ENCODE measurements at regions not wholly inside any gene's neighbourhood (a gene's known extent, or its start where the extent isn't known, plus 50 kb on each side); places are given as distances from the start of the nearest gene placed in this dataset.

DNA sequence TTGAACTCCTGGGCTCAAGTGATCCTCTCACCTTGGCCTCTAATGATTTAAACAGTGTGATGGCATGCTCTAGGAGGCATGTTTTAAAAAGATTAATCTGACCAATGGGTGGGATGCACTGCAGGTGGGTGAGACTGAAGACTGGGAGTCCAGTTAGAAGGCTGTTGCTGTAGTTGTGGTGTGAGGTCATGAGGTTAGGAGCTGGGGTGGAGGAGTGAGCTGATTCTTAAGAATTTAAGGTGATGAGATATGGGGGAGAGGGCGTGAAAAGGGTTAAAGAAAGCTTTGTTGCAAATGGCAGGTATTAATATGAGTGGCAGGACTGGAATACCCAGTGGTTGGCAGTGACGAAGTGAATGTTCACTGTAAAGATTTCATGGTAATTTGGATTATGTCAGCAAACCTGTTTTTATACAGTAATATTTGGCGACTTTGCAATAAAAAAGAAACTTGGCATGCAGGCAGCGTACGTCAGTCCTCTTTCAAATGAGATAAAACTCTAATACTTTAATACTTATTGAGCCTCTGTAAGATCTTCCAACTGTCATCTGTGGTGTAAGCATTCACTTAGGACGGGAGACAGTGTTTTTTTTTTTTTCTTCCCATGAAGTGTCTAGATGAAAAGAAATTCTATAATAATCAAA is 72.8 kb upstream of the MTPN start:
- BruUV-seq (replicated peaks), result no TSS peak
- DNase-seq (ENCODE audit: low read depth, low spot score) (no peak), FAIRE-seq (no peak)
- dilution Hi-C loops (cut with MboI; ENCODE audit: extremely low pct_ligation_motif_present, low sequenced_read_pairs), result no loop called here
- H2AFZ ChIP-seq (ENCODE audit: low read depth, low read length), result no peak overlapping the region
- no peak overlapping the region for H3K4me3 ChIP-seq (replicated peaks in 1 of 3; ENCODE audit: insufficient read depth in 1 of 3, low read depth in 1 of 3, low read length in 3 of 3)
- TF ChIP-seq EZH2 (IDR thresholded peaks at IDR 0.05; ENCODE audit: borderline replicate concordance, low read depth, low read length, severe bottlenecking) (no peak), POLR2A (IDR thresholded peaks at IDR 0.05; ENCODE audit: low read depth, low read length) (no peak), JUN (IDR thresholded peaks at IDR 0.05; ENCODE audit: borderline replicate concordance, insufficient read depth, insufficient read length, low read depth) (no peak), FOS (IDR thresholded peaks at IDR 0.05; ENCODE audit: borderline replicate concordance, insufficient read depth, low read length) (no peak), CTCF (IDR thresholded peaks at IDR 0.05; ENCODE audit: extremely low read depth in 1 of 2, insufficient read depth in 1 of 2, low read depth in 1 of 2, low read length in 2 of 2) (no peak), POLR2AphosphoS5 (IDR thresholded peaks at IDR 0.05; ENCODE audit: insufficient read depth, low read depth, low read length) (no peak), GATA2 (IDR thresholded peaks at IDR 0.05; ENCODE audit: insufficient read depth, insufficient read length, low read depth, low read length) (no peak), MYC (IDR thresholded peaks at IDR 0.05; ENCODE audit: low read depth, low read length) (no peak), MAX (IDR thresholded peaks at IDR 0.05; ENCODE audit: insufficient read depth, insufficient read length) (no peak)
- H3K4me2 ChIP-seq (ENCODE audit: insufficient read depth, low read length), result no peak overlapping the region
- intact Hi-C loops (cut with micrococcal nuclease), result no loop called here
- H3K9me3 ChIP-seq (replicated peaks; ENCODE audit: control insufficient read depth, insufficient read depth, low read length), result no peaks in the 10 kb centered on the region
- POLR2A ChIA-PET, result no interaction called here
- no peaks in the 10 kb centered on the region for H3K79me2 ChIP-seq (ENCODE audit: control insufficient read depth, insufficient read depth, low read length)
- no peak overlapping the region for H3K27ac ChIP-seq (ENCODE audit: insufficient read depth, low read depth, low read length)
- H3K36me3 ChIP-seq (ENCODE audit: control insufficient read depth in 2 of 2, extremely low read depth in 1 of 2, insufficient read depth in 2 of 2, low read length in 2 of 2), result no peaks in the 10 kb centered on the region
- no peaks in the 10 kb centered on the region for H4K20me1 ChIP-seq (replicated peaks; ENCODE audit: control insufficient read depth, extremely low read depth, insufficient read depth, low read length)
- no peaks in the 10 kb centered on the region for H3K9me1 ChIP-seq (replicated peaks; ENCODE audit: control insufficient read depth, extremely low read depth, insufficient read depth, low read length)
- H3K27me3 ChIP-seq (ENCODE audit: control insufficient read depth in 2 of 2, insufficient read depth in 2 of 2, low read length in 2 of 2), result no peaks in the 10 kb centered on the region
- CTCF ChIA-PET, result no interaction called here
- no peak overlapping the region for H3K9ac ChIP-seq (replicated peaks; ENCODE audit: extremely low read depth, insufficient read depth, low read length)
- no peaks in the 10 kb centered on the region for H3K4me1 ChIP-seq (ENCODE audit: control insufficient read depth, extremely low read depth, insufficient read depth, low read length)

Measured in endothelial cell of umbilical vein (primary cell).